Astrocyte (in vitro differentiated cells and primary cell): ENCODE measurements at regions not wholly inside any gene's neighbourhood (a gene's known extent, or its start where the extent isn't known, plus 50 kb on each side); places are given as distances from the start of the nearest gene placed in this dataset.

Experiments used
- CTCF ChIP-seq: IDR thresholded peaks from 2 replicates; pipeline ENCODE4 v1.5.1; 2011; ENCODE audit warnings: low read depth, mild to moderate bottlenecking, inconsistent platforms, low read length, moderate library complexity; ENCODE audit not compliant: insufficient read depth
- EZH2 ChIP-seq: IDR thresholded peaks from 2 replicates; pipeline ENCODE4 v1.6.1; 2012; ENCODE audit warnings: mild to moderate bottlenecking, low read length, inconsistent platforms; ENCODE audit not compliant: insufficient read depth

GRCh38 chr11:91407842-91408241, 816.8 kb upstream of the FAT3 start:
- TF ChIP-seq CTCF, result no peak
- no peak for TF ChIP-seq EZH2
